SK-N-MC (cell line): ENCODE measurements at regions not wholly inside any gene's neighbourhood (a gene's known extent, or its start where the extent isn't known, plus 50 kb on each side); places are given as distances from the start of the nearest gene placed in this dataset.

ENCODE experiments used
- EZH2 ChIP-seq: fragments of 200-600 bp; sonication (generic); IDR thresholded peaks from one replicate; pipeline ENCODE4 v1.6.1; 2017; ENCODE audit warnings: antibody characterized with exemption
- POLR2AphosphoS5 ChIP-seq: IDR thresholded peaks from 2 replicates; pipeline ENCODE4 v1.6.1; 2012; ENCODE audit warnings: mild to moderate bottlenecking, low read depth, low read length, borderline replicate concordance

- no peak for TF ChIP-seq POLR2AphosphoS5
- no peak for TF ChIP-seq EZH2
Measured at GRCh38 chr1:30125821-30126170, 597.6 kb downstream of the MATN1 start.
